Keratinocyte (primary cell): ENCODE measurements at regions not wholly inside any gene's neighbourhood (a gene's known extent, or its start where the extent isn't known, plus 50 kb on each side); places are given as distances from the start of the nearest gene placed in this dataset.

Experiments used
- DNase-seq: peaks from one replicate; pipeline ENCODE4 v3.0.0-alpha.2; 2011; ENCODE audit warnings: low read depth, missing footprints, low spot score
- FAIRE-seq: peaks from 2 replicates; lab custom pipeline; 2011; peaks lifted over from hg19 to GRCh38; lab: Jason Lieb, UNC
- H2AFZ ChIP-seq: 2 replicates; pipeline ENCODE4 v1.6.0; 2012; ENCODE audit warnings: low read length, control low read depth, inconsistent platforms; ENCODE audit not compliant: control insufficient read depth
- H3K27ac ChIP-seq: 2 replicates; pipeline ENCODE4 v1.5.1; 2011; ENCODE audit warnings: low read length; ENCODE audit not compliant: control insufficient read depth, insufficient read depth
- H3K27me3 ChIP-seq: 3 replicates; pipeline ENCODE4 v1.6.0; 2011; ENCODE audit warnings: low read length; ENCODE audit not compliant: control insufficient read depth, insufficient read depth; ENCODE audit errors: extremely low read depth
- H3K36me3 ChIP-seq, 2 experiments: 2 replicates in 1 of 2; 3 replicates in 1 of 2; pipeline ENCODE4 v1.5.1; 2011; ENCODE audit warnings: low read length in 2 of 2, mild to moderate bottlenecking in 1 of 2; ENCODE audit not compliant: control insufficient read depth in 2 of 2, insufficient read depth in 2 of 2; ENCODE audit errors: extremely low read depth in 1 of 2
- H3K4me1 ChIP-seq: 3 replicates; pipeline ENCODE4 v1.5.1; 2011; ENCODE audit warnings: low read length; ENCODE audit not compliant: control insufficient read depth, insufficient read depth; ENCODE audit errors: extremely low read depth
- H3K4me2 ChIP-seq: 3 replicates; pipeline ENCODE4 v1.6.0; 2011; ENCODE audit warnings: low read depth, low read length; ENCODE audit not compliant: control insufficient read depth, insufficient read depth; ENCODE audit errors: extremely low read depth
- H3K4me3 ChIP-seq, 3 experiments: fragments of 200-600 bp in 1 of 3; sonication (generic) in 1 of 3; 2 replicates in 2 of 3; 3 replicates in 1 of 3; pipeline ENCODE4 v1.5.1; 2011 to 2016; ENCODE audit warnings: low read length in 3 of 3, mild to moderate bottlenecking in 3 of 3, control low read depth in 2 of 3, inconsistent platforms in 1 of 3, low read depth in 1 of 3, mixed read lengths in 1 of 3, mixed run types in 1 of 3, moderate library complexity in 1 of 3; ENCODE audit not compliant: control insufficient read depth in 2 of 3, insufficient read depth in 2 of 3; ENCODE audit errors: extremely low read depth in 1 of 3
- H3K79me2 ChIP-seq: 2 replicates; pipeline ENCODE4 v1.6.0; 2012; ENCODE audit warnings: low read length; ENCODE audit not compliant: control insufficient read depth, insufficient read depth
- H3K9ac ChIP-seq: 3 replicates; pipeline ENCODE4 v1.6.0; 2011; ENCODE audit warnings: low read length; ENCODE audit not compliant: control insufficient read depth, insufficient read depth; ENCODE audit errors: extremely low read depth
- H3K9me1 ChIP-seq: 3 replicates; pipeline ENCODE4 v1.6.0; 2011; ENCODE audit warnings: low read length; ENCODE audit not compliant: control insufficient read depth, insufficient read depth; ENCODE audit errors: extremely low read depth
- H3K9me3 ChIP-seq: 2 replicates; pipeline ENCODE4 v1.5.1; 2012; ENCODE audit warnings: low read depth, low read length; ENCODE audit not compliant: control insufficient read depth
- H4K20me1 ChIP-seq: 3 replicates; pipeline ENCODE4 v1.6.0; 2011; ENCODE audit warnings: low read length; ENCODE audit not compliant: control insufficient read depth, insufficient read depth; ENCODE audit errors: extremely low read depth
- CTCF ChIP-seq, 3 experiments: IDR thresholded peaks in 1 of 3; conservative IDR thresholded peaks in 1 of 3; optimal IDR thresholded peaks in 1 of 3; 2 replicates in 2 of 3; 3 replicates in 1 of 3; pipeline versions ENCODE3 to v1.5.1; 2011; ENCODE audit warnings: low read length in 3 of 3, mild to moderate bottlenecking in 3 of 3, moderate library complexity in 2 of 3, control low read depth in 1 of 3, inconsistent platforms in 1 of 3; ENCODE audit not compliant: insufficient read depth in 2 of 3; ENCODE audit errors: extremely low read depth in 1 of 3
- EZH2 ChIP-seq: IDR thresholded peaks from one replicate; pipeline ENCODE4 v1.6.1; 2012; ENCODE audit warnings: inconsistent platforms, mild to moderate bottlenecking, low read length, moderate library complexity
- dilution Hi-C: fragments of 300-500 bp; cut with MboI; formaldehyde crosslinking; loops from one replicate; pipeline ENCODE4 v1.7.0; 2020; ENCODE audit warnings: low sequenced_read_pairs; ENCODE audit not compliant: extremely low pct_ligation_motif_present

- TF ChIP-seq EZH2 (no peak), CTCF (optimal IDR thresholded peaks at IDR 0.05 in 1 of 3, IDR thresholded peaks at IDR 0.05 in 1 of 3, conservative IDR thresholded peaks at IDR 0.05 in 1 of 3; ENCODE audit: extremely low read depth in 1 of 3, insufficient read depth in 2 of 3, low read length in 3 of 3) (no peak)
- no peak for FAIRE-seq
- no peak for DNase-seq
- H3K4me3 ChIP-seq: no peak overlapping the region
- no peaks in the 10 kb centered on the region for H3K36me3 ChIP-seq
- H3K9me1 ChIP-seq: no peaks in the 10 kb centered on the region
- no peaks in the 10 kb centered on the region for H3K27me3 ChIP-seq
- no peaks in the 10 kb centered on the region for H3K4me1 ChIP-seq
- H3K4me2 ChIP-seq: no peak overlapping the region
- H3K79me2 ChIP-seq: no peaks in the 10 kb centered on the region
- no peak overlapping the region for H2AFZ ChIP-seq
- H3K9me3 ChIP-seq: no peaks in the 10 kb centered on the region
- dilution Hi-C loops: no loop called here
- H3K9ac ChIP-seq: no peak overlapping the region
- H4K20me1 ChIP-seq: no peaks in the 10 kb centered on the region
- no peak overlapping the region for H3K27ac ChIP-seq
Measured at GRCh38 chr6:168725802-168726201, 284.8 kb downstream of the SMOC2 start.

DNA sequence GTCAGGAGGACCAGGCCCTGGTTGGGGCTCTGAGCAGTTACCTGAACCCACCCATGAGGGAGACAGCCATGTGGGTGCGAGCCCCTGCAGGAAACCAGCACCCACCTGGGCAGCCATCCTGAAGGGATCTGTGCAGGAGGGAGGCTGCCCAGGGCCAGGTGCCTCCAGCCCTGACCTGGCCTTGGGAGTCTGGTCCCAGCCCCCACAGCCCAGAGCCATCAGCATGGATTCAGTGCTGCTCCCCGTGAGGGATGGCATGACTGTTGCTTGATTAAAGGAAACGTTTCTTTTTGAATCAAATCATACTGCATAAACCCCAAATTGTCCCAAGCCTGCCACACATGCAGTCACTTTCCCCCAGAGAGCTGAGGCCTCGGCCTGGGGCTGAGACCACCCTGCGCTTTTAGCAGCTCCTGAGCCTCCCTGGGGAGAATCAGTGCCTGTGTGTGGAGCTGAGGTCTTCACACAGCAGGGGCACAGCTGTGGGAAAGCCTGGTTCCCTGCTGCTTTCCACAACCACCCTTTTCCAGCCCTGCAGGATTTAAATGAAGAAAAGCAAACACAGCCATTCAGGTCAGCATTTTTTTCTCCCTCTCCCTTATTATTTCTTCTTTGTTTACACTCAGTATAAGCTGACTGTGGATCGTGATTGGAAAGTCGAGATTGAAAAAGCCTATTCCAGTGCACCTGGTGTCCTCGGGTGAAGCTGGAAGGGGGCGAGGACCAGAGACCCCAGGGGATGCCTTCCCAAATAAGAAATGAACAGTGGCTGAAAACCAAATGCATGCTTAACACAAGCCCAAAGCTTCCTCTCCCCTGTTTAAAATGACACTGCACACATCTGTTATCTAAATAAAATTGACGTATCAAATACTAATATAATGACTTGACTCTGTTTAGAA is 283.9 kb downstream of the SMOC2 start:
- no peak overlapping the region for H3K4me3 ChIP-seq
- FAIRE-seq: no peak
- no peaks in the 10 kb centered on the region for H3K79me2 ChIP-seq
- no peak overlapping the region for H3K9ac ChIP-seq
- H4K20me1 ChIP-seq: no peaks in the 10 kb centered on the region
- H3K36me3 ChIP-seq: no peaks in the 10 kb centered on the region
- TF ChIP-seq CTCF (optimal IDR thresholded peaks at IDR 0.05 in 1 of 3, IDR thresholded peaks at IDR 0.05 in 1 of 3, conservative IDR thresholded peaks at IDR 0.05 in 1 of 3; ENCODE audit: extremely low read depth in 1 of 3, insufficient read depth in 2 of 3, low read length in 3 of 3) (no peak), EZH2 (no peak)
- DNase-seq: no peak
- H3K9me1 ChIP-seq: no peaks in the 10 kb centered on the region
- H3K4me2 ChIP-seq: no peak overlapping the region
- no peak overlapping the region for H2AFZ ChIP-seq
- no peaks in the 10 kb centered on the region for H3K4me1 ChIP-seq
- no peaks in the 10 kb centered on the region for H3K27me3 ChIP-seq
- dilution Hi-C loops: no loop called here
- no peaks in the 10 kb centered on the region for H3K9me3 ChIP-seq
- H3K27ac ChIP-seq: no peak overlapping the region
